Neural crest cell (in vitro differentiated cells): ENCODE measurements at regions not wholly inside any gene's neighbourhood (a gene's known extent, or its start where the extent isn't known, plus 50 kb on each side); places are given as distances from the start of the nearest gene placed in this dataset.
"Not testable (repeated sequence)": the region's sequence is repeated elsewhere in the genome, so short reads cannot be mapped to it uniquely, and the experiment has no call there.

Source experiments
- DNase-seq: peaks from one replicate; pipeline ENCODE4 v3.0.0; 2021; ENCODE audit warnings: low read depth, mixed read lengths, low spot score
- H3K27ac Mint-ChIP-seq: one replicate; pipeline ENCODE4 v1.8.0; 2021; ENCODE audit warnings: mild to moderate bottlenecking, mixed read lengths; ENCODE audit not compliant: unreplicated experiment
- H3K27me3 Mint-ChIP-seq: 2 replicates; pipeline ENCODE4 v1.8.0; 2021; ENCODE audit warnings: low read depth, mild to moderate bottlenecking, mixed read lengths
- H3K36me3 Mint-ChIP-seq: 2 replicates; pipeline ENCODE4 v1.8.0; 2021; ENCODE audit warnings: low read depth, mild to moderate bottlenecking, mixed read lengths
- H3K4me1 Mint-ChIP-seq: 2 replicates; pipeline ENCODE4 v1.8.0; 2021; ENCODE audit warnings: mixed read lengths
- H3K4me3 Mint-ChIP-seq: one replicate; pipeline ENCODE4 v1.8.0; 2021; ENCODE audit warnings: mild to moderate bottlenecking, mixed read lengths
- H3K9me3 Mint-ChIP-seq: 2 replicates; pipeline ENCODE4 v1.8.0; 2021; ENCODE audit warnings: mixed read lengths
- TF ChIP-seq, protein P1 (sequence below): fragments of 200-600 bp; sonication (generic); conservative IDR thresholded peaks from 2 replicates; pipeline ENCODE4 v1.5.0; 2021; ENCODE audit warnings: antibody characterized with exemption, mild to moderate bottlenecking

- Mint-ChIP-seq H3K27me3 (peaks cover 15% of the 10 kb centered on the region), H3K9me3 (peaks cover 2% of the 10 kb centered on the region), H3K4me1 (no peaks in the 10 kb centered on the region), H3K36me3 (no peaks in the 10 kb centered on the region), H3K4me3 (no peak overlapping the region), H3K27ac (no peak overlapping the region)
- no peak for DNase-seq
- TF ChIP-seq, protein P1, sequence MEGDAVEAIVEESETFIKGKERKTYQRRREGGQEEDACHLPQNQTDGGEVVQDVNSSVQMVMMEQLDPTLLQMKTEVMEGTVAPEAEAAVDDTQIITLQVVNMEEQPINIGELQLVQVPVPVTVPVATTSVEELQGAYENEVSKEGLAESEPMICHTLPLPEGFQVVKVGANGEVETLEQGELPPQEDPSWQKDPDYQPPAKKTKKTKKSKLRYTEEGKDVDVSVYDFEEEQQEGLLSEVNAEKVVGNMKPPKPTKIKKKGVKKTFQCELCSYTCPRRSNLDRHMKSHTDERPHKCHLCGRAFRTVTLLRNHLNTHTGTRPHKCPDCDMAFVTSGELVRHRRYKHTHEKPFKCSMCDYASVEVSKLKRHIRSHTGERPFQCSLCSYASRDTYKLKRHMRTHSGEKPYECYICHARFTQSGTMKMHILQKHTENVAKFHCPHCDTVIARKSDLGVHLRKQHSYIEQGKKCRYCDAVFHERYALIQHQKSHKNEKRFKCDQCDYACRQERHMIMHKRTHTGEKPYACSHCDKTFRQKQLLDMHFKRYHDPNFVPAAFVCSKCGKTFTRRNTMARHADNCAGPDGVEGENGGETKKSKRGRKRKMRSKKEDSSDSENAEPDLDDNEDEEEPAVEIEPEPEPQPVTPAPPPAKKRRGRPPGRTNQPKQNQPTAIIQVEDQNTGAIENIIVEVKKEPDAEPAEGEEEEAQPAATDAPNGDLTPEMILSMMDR: no peak
Observed at GRCh38 chr7:106367018-106367420, 82.2 kb upstream of the NAMPT start.

- H3K27ac Mint-ChIP-seq: no peak overlapping the region
- H3K27me3 Mint-ChIP-seq: peaks cover 25% of the 10 kb centered on the region
- no peak overlapping the region for H3K4me3 Mint-ChIP-seq
- H3K36me3 Mint-ChIP-seq: no peaks in the 10 kb centered on the region
- H3K9me3 Mint-ChIP-seq: peaks cover 2% of the 10 kb centered on the region
- TF ChIP-seq, protein P1: no peak
- DNase-seq: no peak
- no peaks in the 10 kb centered on the region for H3K4me1 Mint-ChIP-seq
Observed at GRCh38 chr7:106365252-106366005, 80.6 kb upstream of the NAMPT start.

DNA sequence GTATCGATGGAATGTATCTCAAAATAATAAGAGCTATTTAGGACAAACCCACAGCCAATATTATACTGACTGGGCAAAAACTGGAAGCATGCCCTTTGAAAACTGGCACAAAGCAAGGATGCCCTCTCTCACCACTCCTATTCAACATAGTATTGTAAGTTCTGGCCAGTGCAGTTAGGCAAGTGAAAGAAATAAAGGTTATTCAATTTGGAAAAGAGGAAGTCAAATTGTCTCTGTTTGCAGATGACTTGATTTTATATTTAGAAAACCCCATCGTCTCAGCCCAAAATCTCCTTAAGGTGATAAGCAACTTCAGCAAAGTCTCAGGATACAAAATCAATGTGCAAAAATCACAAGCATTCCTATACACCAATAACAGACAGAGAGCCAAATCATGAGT, 77.7 kb upstream of the NAMPT start:
- H3K4me1 Mint-ChIP-seq, H3K9me3 Mint-ChIP-seq, H3K36me3 Mint-ChIP-seq, H3K4me3 Mint-ChIP-seq, H3K27ac Mint-ChIP-seq, DNase-seq: not testable (repeated sequence)
- H3K27me3 Mint-ChIP-seq: peaks cover 29% of the 10 kb centered on the region

DNA sequence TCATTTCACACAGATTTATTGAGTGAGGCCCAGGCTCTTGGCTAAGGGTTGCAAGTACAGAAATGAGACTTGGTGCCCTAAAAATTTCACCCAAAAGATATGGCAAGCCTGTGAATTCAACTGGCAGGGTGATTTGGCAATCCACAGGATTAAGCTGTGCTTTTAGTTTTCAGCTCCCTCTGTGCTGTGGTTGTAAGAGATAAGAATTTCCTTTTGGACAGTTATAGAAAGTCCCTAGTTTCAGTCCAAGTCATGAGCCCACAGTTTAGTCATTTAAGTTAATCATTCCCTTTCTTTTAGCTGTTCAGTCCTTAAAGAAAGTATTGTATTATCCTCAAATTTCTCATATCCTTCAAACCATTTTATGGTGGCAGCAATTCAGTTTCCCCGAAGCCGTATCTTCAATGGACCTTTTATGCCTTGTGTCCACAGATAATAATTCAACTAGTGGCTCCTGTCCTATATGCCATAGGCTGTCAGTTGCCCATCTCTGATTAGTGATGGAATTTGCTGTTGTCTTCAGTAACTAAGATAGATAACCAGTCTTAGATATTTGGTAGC, 73.4 kb upstream of the NAMPT start:
- Mint-ChIP-seq H3K27me3 (peaks cover 26% of the 10 kb centered on the region), H3K36me3 (no peaks in the 10 kb centered on the region), H3K27ac (no peak overlapping the region), H3K4me3 (no peak overlapping the region), H3K4me1 (no peaks in the 10 kb centered on the region), H3K9me3 (peaks cover 2% of the 10 kb centered on the region)
- TF ChIP-seq, protein P1: no peak
- no peak for DNase-seq

DNA sequence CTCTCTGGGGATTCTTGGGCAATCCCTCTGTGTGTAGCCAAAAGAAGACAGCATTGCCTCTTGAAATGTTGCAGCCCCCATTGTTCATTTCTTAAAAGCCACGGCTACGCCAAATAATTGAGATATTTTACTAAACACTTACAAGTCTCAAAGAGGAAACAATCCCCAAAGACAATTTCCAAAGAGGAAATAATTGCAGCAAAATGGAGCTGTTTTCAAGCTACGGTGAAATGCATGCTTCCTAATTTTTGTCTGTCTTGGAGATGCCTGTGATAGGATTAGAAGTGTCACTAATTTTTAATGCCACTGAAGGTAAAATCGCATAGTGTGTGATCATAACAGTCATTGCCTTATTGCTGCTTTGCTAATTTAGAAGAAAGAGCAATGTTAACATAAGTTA, 72.9 kb upstream of the NAMPT start:
- TF ChIP-seq, protein P1: no peak
- Mint-ChIP-seq H3K4me3 (no peak overlapping the region), H3K4me1 (no peaks in the 10 kb centered on the region), H3K36me3 (no peaks in the 10 kb centered on the region), H3K9me3 (peaks cover 2% of the 10 kb centered on the region), H3K27me3 (peaks cover 21% of the 10 kb centered on the region), H3K27ac (no peak overlapping the region)
- no peak for DNase-seq

DNA sequence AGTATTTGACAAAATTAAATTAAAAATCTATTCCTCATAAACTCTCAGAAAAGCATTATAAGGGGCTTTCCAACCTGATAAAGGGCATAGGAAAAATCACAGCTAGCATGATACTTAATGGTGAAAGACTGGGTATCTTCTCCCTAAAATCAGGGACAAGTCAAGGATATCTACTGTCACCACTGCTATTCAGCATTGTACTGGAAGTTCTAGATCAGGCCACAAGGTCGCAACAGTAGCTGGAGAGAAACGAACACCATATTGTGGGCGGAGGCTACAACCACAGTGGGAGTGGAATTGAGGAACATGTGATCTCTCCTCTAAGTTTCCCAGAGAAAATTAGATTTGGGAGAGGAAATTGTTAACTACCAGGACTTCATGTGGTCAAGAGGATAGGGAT, 70.0 kb upstream of the NAMPT start:
- Mint-ChIP-seq H3K4me3 (no peak overlapping the region), H3K36me3 (no peaks in the 10 kb centered on the region), H3K4me1 (no peaks in the 10 kb centered on the region), H3K27me3 (no peaks in the 10 kb centered on the region), H3K27ac (no peak overlapping the region), H3K9me3 (peaks cover 2% of the 10 kb centered on the region)
- TF ChIP-seq, protein P1: no peak
- no peak for DNase-seq
